ENCODE measurements at regions not wholly inside any gene's neighbourhood (a gene's known extent, or its start where the extent isn't known, plus 50 kb on each side); places are given as distances from the start of the nearest gene placed in this dataset.
A peak's percentile ranks its signal among the peaks of the same experiment; 100 is the strongest.
"Not testable (repeated sequence)": the region's sequence is repeated elsewhere in the genome, so short reads cannot be mapped to it uniquely, and the experiment has no call there.

GRCh38 chr9:1875921-1876448 lies 139.2 kb upstream of the SMARCA2 start:
- peak overlapping the region; percentile 48 for H3K27ac Mint-ChIP-seq
- H3K4me3 Mint-ChIP-seq = peak overlapping the region; percentile 34
- peaks cover 25% of the 10 kb centered on the region for H3K27me3 Mint-ChIP-seq
- peaks cover 46% of the 10 kb centered on the region for H3K4me1 Mint-ChIP-seq (ENCODE audit: low read depth)
- DNase-seq = peak; percentile 88
- CTCF ChIA-PET = interaction anchor here (1.4 to 1.5 kb wide), 2 partner anchors 64 to 179 kb away, joined by 4 to 5 read pairs; no protein-coding TSS in a partner anchor
- POLR2A ChIA-PET = interaction anchor here (0.8 to 1.8 kb wide), 3 partner anchors 140 to 179 kb away, joined by 3 to 13 read pairs (median 3); no protein-coding TSS in a partner anchor
- no peaks in the 10 kb centered on the region for H3K36me3 Mint-ChIP-seq
- H3K9me3 Mint-ChIP-seq = no peaks in the 10 kb centered on the region
- intact Hi-C loops (cut with micrococcal nuclease) = loop anchor here (1.0 to 5.0 kb wide), 10 partner anchors 51 to 1651 kb away; partner anchors contain the start of genes PUM3 and RFX3

GRCh38 chr9:1876891-1877496 lies 138.2 kb upstream of the SMARCA2 start:
- Mint-ChIP-seq H3K36me3 (no peaks in the 10 kb centered on the region), H3K27ac (peak overlapping the region; percentile 9), H3K9me3 (no peaks in the 10 kb centered on the region), H3K27me3 (peaks cover 24% of the 10 kb centered on the region), H3K4me3 (no peak overlapping the region), H3K4me1 (ENCODE audit: low read depth) (peaks cover 40% of the 10 kb centered on the region)
- intact Hi-C loops (cut with micrococcal nuclease) = loop anchor here (1.0 to 5.0 kb wide), 10 partner anchors 50 to 1650 kb away; partner anchors contain the start of genes PUM3 and RFX3
- ChIA-PET CTCF (interaction anchor here (1.4 kb wide), 1 partner anchor 178 kb away, joined by 4 read pairs; no protein-coding TSS in a partner anchor), POLR2A (interaction anchor here (1.8 kb wide), 1 partner anchor 178 kb away, joined by 13 read pairs; no protein-coding TSS in a partner anchor)
- peak; percentile 27 for DNase-seq

- DNase-seq = no peak
- Mint-ChIP-seq H3K9me3 (no peaks in the 10 kb centered on the region), H3K4me3 (no peak overlapping the region), H3K27ac (no peak overlapping the region), H3K36me3 (no peaks in the 10 kb centered on the region), H3K4me1 (ENCODE audit: low read depth) (peaks cover 34% of the 10 kb centered on the region), H3K27me3 (peaks cover 22% of the 10 kb centered on the region)
- ChIA-PET CTCF (no interaction called here), POLR2A (no interaction called here)
- intact Hi-C loops (cut with micrococcal nuclease) = loop anchor here (2.0 to 5.0 kb wide), 8 partner anchors 49 to 1649 kb away; partner anchors contain the start of genes PUM3 and RFX3
Measured at GRCh38 chr9:1877951-1878350, 137.2 kb upstream of the SMARCA2 start.

- Mint-ChIP-seq H3K27me3 (peaks cover 27% of the 10 kb centered on the region), H3K4me1 (ENCODE audit: low read depth) (peaks cover 34% of the 10 kb centered on the region), H3K4me3 (no peak overlapping the region), H3K27ac (no peak overlapping the region), H3K36me3 (no peaks in the 10 kb centered on the region), H3K9me3 (no peaks in the 10 kb centered on the region)
- DNase-seq = no peak
- intact Hi-C loops (cut with micrococcal nuclease) = loop anchor here (1.0 to 5.0 kb wide), 9 partner anchors 48 to 1648 kb away; partner anchors contain the start of genes PUM3, RFX3 and SMARCA2
- ChIA-PET POLR2A (interaction anchor here (1.3 to 2.5 kb wide), 3 partner anchors 87 to 176 kb away, joined by 3 to 19 read pairs (median 3); no protein-coding TSS in a partner anchor), CTCF (interaction anchor here (1.4 to 1.9 kb wide), 3 partner anchors 9 to 208 kb away, joined by 3 to 6 read pairs (median 5); no protein-coding TSS in a partner anchor)
Measured at GRCh38 chr9:1878811-1879210, 136.3 kb upstream of the SMARCA2 start.

GRCh38 chr9:1879501-1879900 lies 135.6 kb upstream of the SMARCA2 start:
- DNase-seq = peak; percentile 34
- peaks cover 33% of the 10 kb centered on the region for H3K4me1 Mint-ChIP-seq (ENCODE audit: low read depth)
- no peaks in the 10 kb centered on the region for H3K36me3 Mint-ChIP-seq
- peaks cover 25% of the 10 kb centered on the region for H3K27me3 Mint-ChIP-seq
- H3K9me3 Mint-ChIP-seq = no peaks in the 10 kb centered on the region
- H3K27ac Mint-ChIP-seq = no peak overlapping the region
- ChIA-PET POLR2A (interaction anchor here (1.3 to 2.5 kb wide), 3 partner anchors 87 to 175 kb away, joined by 3 to 19 read pairs (median 3); no protein-coding TSS in a partner anchor), CTCF (interaction anchor here (0.6 to 1.9 kb wide), 4 partner anchors 10 to 207 kb away, joined by 3 to 6 read pairs (median 4); no protein-coding TSS in a partner anchor)
- no peak overlapping the region for H3K4me3 Mint-ChIP-seq
- intact Hi-C loops (cut with micrococcal nuclease) = loop anchor here (1.0 to 5.0 kb wide), 9 partner anchors 48 to 1648 kb away; partner anchors contain the start of genes PUM3, RFX3 and SMARCA2

GRCh38 chr9:1880038-1880565 lies 135.0 kb upstream of the SMARCA2 start:
- Mint-ChIP-seq H3K4me1 (ENCODE audit: low read depth) (peaks cover 30% of the 10 kb centered on the region), H3K4me3 (no peak overlapping the region), H3K27me3 (peaks cover 26% of the 10 kb centered on the region), H3K9me3 (no peaks in the 10 kb centered on the region), H3K36me3 (no peaks in the 10 kb centered on the region), H3K27ac (no peak overlapping the region)
- ChIA-PET CTCF (interaction anchor here (0.6 to 1.9 kb wide), 3 partner anchors 11 to 207 kb away, joined by 3 to 6 read pairs (median 3); no protein-coding TSS in a partner anchor), POLR2A (interaction anchor here (2.5 kb wide), 1 partner anchor 174 kb away, joined by 19 read pairs; no protein-coding TSS in a partner anchor)
- intact Hi-C loops (cut with micrococcal nuclease) = no loop called here
- peak; percentile 42 for DNase-seq

- peaks cover 24% of the 10 kb centered on the region for H3K27me3 Mint-ChIP-seq
- ChIA-PET POLR2A (no interaction called here), CTCF (interaction anchor here (0.8 to 1.3 kb wide), 2 partner anchors 58 to 61 kb away, joined by 3 to 5 read pairs; no protein-coding TSS in a partner anchor)
- H3K9me3 Mint-ChIP-seq = no peaks in the 10 kb centered on the region
- no peak for DNase-seq
- no peak overlapping the region for H3K27ac Mint-ChIP-seq
- peaks cover 13% of the 10 kb centered on the region for H3K4me1 Mint-ChIP-seq (ENCODE audit: low read depth)
- no peaks in the 10 kb centered on the region for H3K36me3 Mint-ChIP-seq
- intact Hi-C loops (cut with micrococcal nuclease) = no loop called here
- H3K4me3 Mint-ChIP-seq = no peak overlapping the region
Measured at GRCh38 chr9:1881708-1882295, 133.3 kb upstream of the SMARCA2 start.

- Mint-ChIP-seq H3K4me3 (no peak overlapping the region), H3K4me1 (ENCODE audit: low read depth) (peaks cover 2% of the 10 kb centered on the region), H3K27ac (no peak overlapping the region), H3K9me3 (no peaks in the 10 kb centered on the region), H3K36me3 (no peaks in the 10 kb centered on the region), H3K27me3 (peaks cover 21% of the 10 kb centered on the region)
- DNase-seq = no peak
- ChIA-PET POLR2A (interaction anchor here (0.6 kb wide), 1 partner anchor 56 kb away, joined by 3 read pairs; no protein-coding TSS in a partner anchor), CTCF (interaction anchor here (0.8 to 1.3 kb wide), 2 partner anchors 57 to 60 kb away, joined by 3 to 5 read pairs; no protein-coding TSS in a partner anchor)
- intact Hi-C loops (cut with micrococcal nuclease) = no loop called here
Measured at GRCh38 chr9:1882711-1883403, 132.3 kb upstream of the SMARCA2 start.

GRCh38 chr9:1890201-1890600 lies 124.9 kb upstream of the SMARCA2 start:
- ChIA-PET CTCF (no interaction called here), POLR2A (no interaction called here)
- Mint-ChIP-seq H3K9me3 (no peaks in the 10 kb centered on the region), H3K27ac (no peak overlapping the region), H3K4me3 (no peak overlapping the region), H3K36me3 (no peaks in the 10 kb centered on the region), H3K4me1 (ENCODE audit: low read depth) (no peaks in the 10 kb centered on the region), H3K27me3 (peaks cover 6% of the 10 kb centered on the region)
- intact Hi-C loops (cut with micrococcal nuclease) = no loop called here
- DNase-seq = no peak

GRCh38 chr9:1890816-1891215 lies 124.3 kb upstream of the SMARCA2 start:
- POLR2A ChIA-PET = no interaction called here
- CTCF ChIA-PET = no interaction called here
- no peaks in the 10 kb centered on the region for H3K4me1 Mint-ChIP-seq (ENCODE audit: low read depth)
- intact Hi-C loops (cut with micrococcal nuclease) = no loop called here
- DNase-seq = no peak
- no peaks in the 10 kb centered on the region for H3K9me3 Mint-ChIP-seq
- no peaks in the 10 kb centered on the region for H3K36me3 Mint-ChIP-seq
- no peak overlapping the region for H3K4me3 Mint-ChIP-seq
- H3K27ac Mint-ChIP-seq = no peak overlapping the region
- peaks cover 6% of the 10 kb centered on the region for H3K27me3 Mint-ChIP-seq

- intact Hi-C loops (cut with micrococcal nuclease); DNase-seq; POLR2A ChIA-PET; H3K4me3 Mint-ChIP-seq; H3K4me1 Mint-ChIP-seq (ENCODE audit: low read depth); H3K27me3 Mint-ChIP-seq; CTCF ChIA-PET; H3K27ac Mint-ChIP-seq: not testable (repeated sequence)
- Mint-ChIP-seq H3K36me3 (peaks cover 20% of the 10 kb centered on the region), H3K9me3 (peaks cover 42% of the 10 kb centered on the region)
Measured at GRCh38 chr9:1903080-1903704, 112.0 kb upstream of the SMARCA2 start.

Data from activated CD4-positive, alpha-beta memory T cell treated with anti-CD3 and anti-CD28 coated beads for 36 hours (primary cell).